Ascending aorta (tissue), 2 donors: ENCODE measurements at regions not wholly inside any gene's neighbourhood (a gene's known extent, or its start where the extent isn't known, plus 50 kb on each side); places are given as distances from the start of the nearest gene placed in this dataset.

Experiments
- DNase-seq, 2 donors: peaks; one replicate each; pipeline ENCODE4 v3.0.0-alpha.2; 2019; ENCODE audit warnings: low spot score in 2 of 2
- H3K27ac ChIP-seq, 2 donors: fragments of 200-600 bp; sonication (generic); one replicate each; pipeline ENCODE4 v1.5.1; 2016 to 2017; ENCODE audit warnings: mild to moderate bottlenecking in 1 of 2
- H3K27me3 ChIP-seq: fragments of 200-600 bp; sonication (generic); one replicate; pipeline ENCODE4 v1.5.1; 2017
- H3K36me3 ChIP-seq, 2 donors: fragments of 200-600 bp; sonication (generic); one replicate each; pipeline ENCODE4 v1.5.1; 2016
- H3K4me1 ChIP-seq, 2 donors: fragments of 200-600 bp; sonication (generic); one replicate each; pipeline ENCODE4 v1.5.1; 2016 to 2017; ENCODE audit warnings: mild to moderate bottlenecking in 1 of 2
- H3K4me3 ChIP-seq, 2 donors: fragments of 200-600 bp; sonication (generic); one replicate each; pipeline ENCODE4 v1.5.1; 2016 to 2017; ENCODE audit warnings: mild to moderate bottlenecking in 1 of 2
- H3K9me3 ChIP-seq, 2 donors: fragments of 200-600 bp; sonication (generic); one replicate each; pipeline ENCODE4 v1.5.1; 2016
- intact Hi-C: fragments of 100-400 bp; cut with DNase I; formaldehyde crosslinking; loops from one replicate; pipeline ENCODE4 v1.15.1; 2023
- TF ChIP-seq, protein P1 (sequence below), 3 experiments: fragments of 200-600 bp in 2 of 3; fragments of 450-650 bp in 1 of 3; sonication (generic) in 2 of 3; IDR thresholded peaks; one replicate each; pipeline ENCODE4 v1.5.1; 2016 to 2019; ENCODE audit warnings: antibody characterized with exemption in 3 of 3, mild to moderate bottlenecking in 1 of 3, moderate library complexity in 1 of 3

- intact Hi-C loops: no loop called here
- no peak for DNase-seq
- Histone ChIP-seq H3K27me3 (no peaks in the 10 kb centered on the region), H3K4me1 (no peaks in the 10 kb centered on the region), H3K36me3 (no peaks in the 10 kb centered on the region), H3K4me3 (no peak overlapping the region), H3K9me3 (no peaks in the 10 kb centered on the region), H3K27ac (no peak overlapping the region)
- TF ChIP-seq, protein P1, sequence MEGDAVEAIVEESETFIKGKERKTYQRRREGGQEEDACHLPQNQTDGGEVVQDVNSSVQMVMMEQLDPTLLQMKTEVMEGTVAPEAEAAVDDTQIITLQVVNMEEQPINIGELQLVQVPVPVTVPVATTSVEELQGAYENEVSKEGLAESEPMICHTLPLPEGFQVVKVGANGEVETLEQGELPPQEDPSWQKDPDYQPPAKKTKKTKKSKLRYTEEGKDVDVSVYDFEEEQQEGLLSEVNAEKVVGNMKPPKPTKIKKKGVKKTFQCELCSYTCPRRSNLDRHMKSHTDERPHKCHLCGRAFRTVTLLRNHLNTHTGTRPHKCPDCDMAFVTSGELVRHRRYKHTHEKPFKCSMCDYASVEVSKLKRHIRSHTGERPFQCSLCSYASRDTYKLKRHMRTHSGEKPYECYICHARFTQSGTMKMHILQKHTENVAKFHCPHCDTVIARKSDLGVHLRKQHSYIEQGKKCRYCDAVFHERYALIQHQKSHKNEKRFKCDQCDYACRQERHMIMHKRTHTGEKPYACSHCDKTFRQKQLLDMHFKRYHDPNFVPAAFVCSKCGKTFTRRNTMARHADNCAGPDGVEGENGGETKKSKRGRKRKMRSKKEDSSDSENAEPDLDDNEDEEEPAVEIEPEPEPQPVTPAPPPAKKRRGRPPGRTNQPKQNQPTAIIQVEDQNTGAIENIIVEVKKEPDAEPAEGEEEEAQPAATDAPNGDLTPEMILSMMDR (IDR thresholded peaks at IDR 0.05): no peak
These were observed 55.1 kb upstream of the ZPBP start for GRCh38 chr7:50147951-50148808.

DNA sequence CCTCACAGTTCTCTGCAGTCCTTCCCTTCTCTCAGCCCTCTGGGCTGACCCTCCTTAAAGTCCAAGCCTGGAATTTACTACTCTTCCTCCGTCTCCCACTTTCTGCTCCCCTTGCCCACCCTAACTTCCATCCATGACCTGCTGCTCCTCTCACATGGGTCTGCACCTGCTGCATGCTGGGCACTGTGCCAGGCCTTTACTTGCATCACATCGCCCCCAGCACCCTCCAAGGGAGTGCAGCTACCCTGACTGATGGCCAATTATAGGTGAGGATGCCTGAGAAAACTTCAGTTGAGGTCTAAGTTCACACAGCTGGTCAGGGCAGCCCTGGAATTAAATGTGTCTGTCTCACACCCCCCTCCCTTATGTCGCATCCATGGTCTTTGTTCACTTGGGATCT lies 53.6 kb upstream of the ZPBP start:
- Histone ChIP-seq H3K4me1 (no peaks in the 10 kb centered on the region), H3K27ac (no peak overlapping the region), H3K36me3 (no peaks in the 10 kb centered on the region), H3K4me3 (no peak overlapping the region), H3K9me3 (no peaks in the 10 kb centered on the region), H3K27me3 (no peaks in the 10 kb centered on the region)
- intact Hi-C loops: no loop called here
- DNase-seq: no peak
- TF ChIP-seq, protein P1 (IDR thresholded peaks at IDR 0.05): no peak

DNA sequence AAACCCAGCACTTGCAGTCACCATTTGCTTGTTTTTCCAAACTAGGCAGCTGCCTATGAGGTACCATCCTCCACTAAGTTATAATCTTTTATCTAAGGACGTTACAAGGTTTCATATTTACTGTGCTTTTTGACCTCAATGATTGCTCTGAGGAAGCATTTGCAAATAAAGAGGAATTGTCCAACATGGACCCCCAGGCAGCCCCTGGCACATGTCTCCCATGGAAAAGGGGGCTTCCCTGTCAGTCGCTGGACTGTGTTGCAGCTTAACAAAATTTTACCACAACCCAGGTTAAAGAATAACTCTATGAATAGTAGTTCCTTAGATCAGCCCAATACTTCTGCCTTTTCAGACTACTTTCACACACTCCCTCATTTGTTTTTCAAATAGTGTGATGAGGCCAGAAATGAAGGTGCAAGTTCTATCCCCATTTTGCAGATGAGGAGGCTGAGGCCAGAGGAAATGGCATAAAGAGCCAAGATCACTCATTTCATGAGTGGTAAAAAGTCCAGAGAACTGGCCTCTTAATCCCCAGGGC lies 52.8 kb upstream of the ZPBP start:
- DNase-seq: no peak
- intact Hi-C loops: no loop called here
- H3K36me3 ChIP-seq: no peaks in the 10 kb centered on the region
- no peaks in the 10 kb centered on the region for H3K27me3 ChIP-seq
- H3K9me3 ChIP-seq: no peaks in the 10 kb centered on the region
- TF ChIP-seq, protein P1 (IDR thresholded peaks at IDR 0.05): no peak
- no peaks in the 10 kb centered on the region for H3K4me1 ChIP-seq
- no peak overlapping the region for H3K4me3 ChIP-seq
- H3K27ac ChIP-seq: no peak overlapping the region

DNA sequence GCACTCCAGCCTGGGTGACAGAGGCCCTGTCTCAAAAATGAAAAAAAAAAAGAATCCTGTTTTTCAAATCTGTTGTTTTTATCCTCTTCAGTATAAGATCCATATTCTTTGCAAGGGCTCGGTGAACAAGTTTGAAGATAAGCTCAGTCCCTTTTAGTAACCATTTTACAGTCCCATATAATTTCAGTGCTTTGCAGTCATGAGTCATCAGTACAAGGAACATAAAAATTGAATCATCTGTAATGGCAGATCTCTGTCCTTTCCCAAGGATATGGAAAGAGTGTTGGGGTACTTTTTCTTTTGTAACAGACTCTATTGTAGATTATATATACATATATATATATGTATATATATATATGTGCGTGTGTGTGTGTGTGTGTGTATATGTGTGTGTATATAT lies 52.2 kb upstream of the ZPBP start:
- no peak for DNase-seq
- intact Hi-C loops: no loop called here
- H3K27ac ChIP-seq: no peak overlapping the region
- H3K9me3 ChIP-seq: no peaks in the 10 kb centered on the region
- no peaks in the 10 kb centered on the region for H3K36me3 ChIP-seq
- no peaks in the 10 kb centered on the region for H3K27me3 ChIP-seq
- H3K4me3 ChIP-seq: no peak overlapping the region
- TF ChIP-seq, protein P1 (IDR thresholded peaks at IDR 0.05): no peak
- no peaks in the 10 kb centered on the region for H3K4me1 ChIP-seq
